ENCODE measurements at regions not wholly inside any gene's neighbourhood (a gene's known extent, or its start where the extent isn't known, plus 50 kb on each side); places are given as distances from the start of the nearest gene placed in this dataset.

DNA sequence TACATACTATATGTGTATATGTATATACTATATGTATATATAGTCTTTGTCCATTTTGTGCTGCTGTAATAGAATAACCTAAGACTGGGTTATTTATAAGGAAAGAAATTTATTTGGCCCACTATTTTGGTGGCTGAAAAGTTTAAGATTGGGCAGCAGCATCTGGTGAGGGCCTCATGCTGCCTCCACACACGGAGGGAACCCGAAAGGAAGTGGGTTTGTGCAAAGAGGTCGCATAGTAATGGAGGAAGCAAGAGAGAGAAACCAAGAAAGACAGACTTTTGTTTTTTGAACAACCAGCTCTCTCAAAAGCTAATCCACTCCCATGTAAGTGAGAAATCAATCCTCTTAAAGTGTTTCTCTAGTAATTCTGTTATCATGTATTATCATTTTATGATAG lies 1147.3 kb downstream of the NCAM2 start:
- peaks cover 9 to 21% of the 10 kb centered on the region in 2 donors for H3K9me3 ChIP-seq
- H3K36me3 ChIP-seq: no peaks in the 10 kb centered on the region
- no peak overlapping the region for H3K4me3 ChIP-seq
- no peak for TF ChIP-seq POLR2A (IDR thresholded peaks at IDR 0.05)
- H3K27ac ChIP-seq: no peak overlapping the region
- no peaks in the 10 kb centered on the region for H3K27me3 ChIP-seq
- H3K4me1 ChIP-seq: no peaks in the 10 kb centered on the region
- DNase-seq (ENCODE audit: low spot score in 2 of 2): no peak
- intact Hi-C loops (cut with DNase I; ENCODE audit: low total_unique reads): no loop called here

DNA sequence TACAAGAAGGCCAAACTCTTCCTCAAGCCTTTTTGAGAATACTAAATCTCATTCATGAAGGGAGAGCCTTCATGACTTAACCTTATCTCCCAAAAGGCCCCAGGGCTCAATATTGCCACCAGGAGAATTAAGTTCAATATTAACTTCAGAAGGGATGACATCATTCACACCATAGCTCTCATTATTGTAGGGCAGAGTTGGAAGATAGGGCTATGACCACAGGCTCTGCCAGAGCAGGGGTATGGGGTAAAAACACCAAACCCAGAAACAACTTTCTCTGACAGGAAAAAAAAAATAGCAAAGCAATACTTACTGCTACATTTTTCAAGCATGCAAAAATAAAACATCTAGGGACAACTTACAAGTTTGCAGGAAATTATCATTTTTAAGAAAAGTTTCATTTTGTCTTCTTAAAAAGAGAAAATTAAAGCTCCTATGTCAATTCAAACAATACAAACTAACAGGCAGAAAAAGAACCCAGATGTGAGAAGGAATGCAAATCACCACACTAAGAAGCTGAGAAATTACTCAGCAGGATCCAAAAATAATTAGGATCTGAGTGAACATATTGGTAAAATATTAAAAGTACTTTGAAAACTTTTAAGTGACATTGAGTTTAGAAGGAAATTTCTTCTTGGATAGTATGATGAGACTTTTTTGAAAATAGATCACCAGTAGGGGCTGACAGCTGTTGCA lies 1156.5 kb downstream of the NCAM2 start:
- TF ChIP-seq, protein P1, sequence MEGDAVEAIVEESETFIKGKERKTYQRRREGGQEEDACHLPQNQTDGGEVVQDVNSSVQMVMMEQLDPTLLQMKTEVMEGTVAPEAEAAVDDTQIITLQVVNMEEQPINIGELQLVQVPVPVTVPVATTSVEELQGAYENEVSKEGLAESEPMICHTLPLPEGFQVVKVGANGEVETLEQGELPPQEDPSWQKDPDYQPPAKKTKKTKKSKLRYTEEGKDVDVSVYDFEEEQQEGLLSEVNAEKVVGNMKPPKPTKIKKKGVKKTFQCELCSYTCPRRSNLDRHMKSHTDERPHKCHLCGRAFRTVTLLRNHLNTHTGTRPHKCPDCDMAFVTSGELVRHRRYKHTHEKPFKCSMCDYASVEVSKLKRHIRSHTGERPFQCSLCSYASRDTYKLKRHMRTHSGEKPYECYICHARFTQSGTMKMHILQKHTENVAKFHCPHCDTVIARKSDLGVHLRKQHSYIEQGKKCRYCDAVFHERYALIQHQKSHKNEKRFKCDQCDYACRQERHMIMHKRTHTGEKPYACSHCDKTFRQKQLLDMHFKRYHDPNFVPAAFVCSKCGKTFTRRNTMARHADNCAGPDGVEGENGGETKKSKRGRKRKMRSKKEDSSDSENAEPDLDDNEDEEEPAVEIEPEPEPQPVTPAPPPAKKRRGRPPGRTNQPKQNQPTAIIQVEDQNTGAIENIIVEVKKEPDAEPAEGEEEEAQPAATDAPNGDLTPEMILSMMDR (IDR thresholded peaks at IDR 0.05): no peak
- no peak for TF ChIP-seq POLR2A (IDR thresholded peaks at IDR 0.05)
- no peak for TF ChIP-seq POLR2AphosphoS5 (IDR thresholded peaks at IDR 0.05)
- no peaks in the 10 kb centered on the region for H3K4me1 ChIP-seq
- DNase-seq (ENCODE audit: low spot score in 2 of 2): no peak

DNA sequence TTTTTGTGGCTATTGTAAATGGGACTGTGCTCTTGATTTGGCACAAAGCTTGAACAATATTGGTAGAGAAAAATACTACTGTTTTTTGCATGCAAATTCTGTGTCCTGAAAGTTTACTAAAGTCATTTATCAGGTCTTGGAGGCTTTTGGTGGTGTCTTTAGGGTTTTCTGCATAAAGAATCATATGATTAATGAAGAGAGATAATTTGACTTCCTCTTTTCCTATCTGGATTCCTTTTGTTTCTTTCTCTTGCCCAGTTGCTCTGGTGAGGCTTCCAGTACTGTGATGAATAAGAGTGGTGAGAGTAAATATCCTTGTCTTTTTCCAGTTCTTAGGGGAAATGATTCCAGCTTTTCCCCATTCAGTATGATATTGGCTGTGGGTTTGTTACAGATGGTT lies 1166.7 kb downstream of the NCAM2 start:
- Histone ChIP-seq H3K4me3 (no peak overlapping the region), H3K4me1 (no peaks in the 10 kb centered on the region), H3K27me3 (no peaks in the 10 kb centered on the region), H3K27ac (no peak overlapping the region), H3K36me3 (peaks cover 4% of the 10 kb centered on the region), H3K9me3 (no peaks in the 10 kb centered on the region)
- DNase-seq (ENCODE audit: low spot score in 2 of 2): no peak
- intact Hi-C loops (cut with DNase I; ENCODE audit: low total_unique reads): no loop called here
- TF ChIP-seq POLR2AphosphoS5 (IDR thresholded peaks at IDR 0.05) (no peak), POLR2A (IDR thresholded peaks at IDR 0.05) (no peak)
- TF ChIP-seq, protein P1 (IDR thresholded peaks at IDR 0.05): no peak

More for the DNA sequence above, 1156.5 kb downstream of the NCAM2 start:
- intact Hi-C loops (cut with DNase I; ENCODE audit: low total_unique reads): no loop called here
- H3K36me3 ChIP-seq: no peaks in the 10 kb centered on the region
- H3K9me3 ChIP-seq: no peaks in the 10 kb centered on the region
- H3K27ac ChIP-seq: no peak overlapping the region
- no peak overlapping the region for H3K4me3 ChIP-seq
- H3K27me3 ChIP-seq: no peaks in the 10 kb centered on the region

DNA sequence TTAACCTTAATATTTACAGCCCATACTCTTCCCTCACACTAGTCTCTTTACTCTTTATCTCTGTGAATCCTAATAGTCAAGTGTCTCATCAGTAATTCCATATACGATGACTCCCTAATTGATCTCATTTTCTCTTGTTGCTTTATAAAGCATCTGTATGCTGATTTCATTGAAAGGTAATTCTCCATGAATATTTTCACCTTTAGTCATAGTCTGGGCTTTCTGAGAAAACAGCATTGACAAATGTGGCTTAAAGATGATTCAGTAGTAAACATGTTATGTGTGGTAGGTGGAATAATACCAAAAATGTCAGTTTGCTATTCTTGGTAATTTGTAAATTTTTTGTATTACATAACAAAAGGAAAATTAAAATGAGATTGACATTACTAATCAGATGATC lies 1176.5 kb downstream of the NCAM2 start:
- DNase-seq (ENCODE audit: low spot score in 2 of 2): no peak
- no peak overlapping the region for H3K27ac ChIP-seq
- H3K9me3 ChIP-seq: no peaks in the 10 kb centered on the region
- H3K4me3 ChIP-seq: no peak overlapping the region
- intact Hi-C loops (cut with DNase I; ENCODE audit: low total_unique reads): no loop called here
- no peaks in the 10 kb centered on the region for H3K4me1 ChIP-seq
- no peaks in the 10 kb centered on the region for H3K36me3 ChIP-seq
- TF ChIP-seq POLR2A (IDR thresholded peaks at IDR 0.05) (no peak), POLR2AphosphoS5 (IDR thresholded peaks at IDR 0.05) (no peak)
- TF ChIP-seq, protein P1 (IDR thresholded peaks at IDR 0.05): no peak
- H3K27me3 ChIP-seq: no peaks in the 10 kb centered on the region

DNA sequence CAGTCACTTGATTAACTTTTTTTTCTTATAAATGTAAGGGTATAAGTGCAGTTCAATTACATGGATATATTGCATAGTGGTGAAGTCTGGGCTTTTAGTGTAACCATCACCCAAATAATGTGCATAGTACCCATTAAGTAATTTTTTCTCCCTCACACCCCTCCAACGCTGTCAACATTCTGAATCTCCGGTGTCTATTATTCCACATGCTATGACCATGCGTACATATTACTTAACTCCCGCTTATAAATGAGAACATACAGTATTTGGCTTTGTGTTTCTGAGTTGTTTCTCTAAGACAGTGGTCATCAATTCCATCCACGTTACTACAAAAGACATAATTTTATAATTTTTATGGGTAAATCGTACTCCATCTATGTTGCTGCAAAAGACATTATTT lies 1191.1 kb downstream of the NCAM2 start:
- Histone ChIP-seq H3K4me3 (no peak overlapping the region), H3K36me3 (no peaks in the 10 kb centered on the region), H3K27ac (no peak overlapping the region), H3K27me3 (no peaks in the 10 kb centered on the region), H3K4me1 (no peaks in the 10 kb centered on the region), H3K9me3 (no peaks in the 10 kb centered on the region)
- intact Hi-C loops (cut with DNase I; ENCODE audit: low total_unique reads): no loop called here
- no peak for DNase-seq (ENCODE audit: low spot score in 2 of 2)
- TF ChIP-seq POLR2A (IDR thresholded peaks at IDR 0.05): no peak

DNA sequence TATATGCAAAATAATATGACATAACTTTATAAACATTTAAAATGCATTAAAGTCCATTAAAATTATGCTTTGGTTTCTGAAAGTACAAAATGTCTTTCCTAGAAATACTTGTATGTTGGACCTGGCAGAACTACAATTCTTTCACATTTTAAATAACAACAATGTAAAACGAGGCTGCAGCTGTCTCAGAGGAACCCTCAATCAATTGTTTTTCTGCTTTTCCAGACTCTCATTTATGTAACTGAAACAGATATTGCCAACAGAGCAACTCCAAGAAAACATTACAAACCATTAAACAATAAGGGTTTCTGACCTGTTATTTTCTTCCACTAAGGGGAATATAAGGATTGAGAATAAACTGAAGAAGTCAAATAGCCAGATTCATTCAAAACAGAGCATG lies 1193.4 kb downstream of the NCAM2 start:
- TF ChIP-seq POLR2AphosphoS5 (IDR thresholded peaks at IDR 0.05) (no peak), POLR2A (IDR thresholded peaks at IDR 0.05) (no peak)
- TF ChIP-seq, protein P1 (IDR thresholded peaks at IDR 0.05): no peak
- intact Hi-C loops (cut with DNase I; ENCODE audit: low total_unique reads): no loop called here
- DNase-seq (ENCODE audit: low spot score in 2 of 2): no peak
- H3K27me3 ChIP-seq: no peaks in the 10 kb centered on the region
- no peaks in the 10 kb centered on the region for H3K4me1 ChIP-seq
- H3K9me3 ChIP-seq: no peaks in the 10 kb centered on the region
- H3K27ac ChIP-seq: no peak overlapping the region
- H3K4me3 ChIP-seq: no peak overlapping the region
- no peaks in the 10 kb centered on the region for H3K36me3 ChIP-seq

All from breast epithelium (tissue), 4 donors.